PC-9 (cell line): ENCODE measurements at regions not wholly inside any gene's neighbourhood (a gene's known extent, or its start where the extent isn't known, plus 50 kb on each side); places are given as distances from the start of the nearest gene placed in this dataset.

ENCODE experiments used
- EZH2 ChIP-seq: fragments of 200-600 bp; sonication (generic); IDR thresholded peaks from 2 replicates; pipeline ENCODE4 v1.8.0; 2017; ENCODE audit warnings: antibody characterized with exemption, low read depth
- TF ChIP-seq, protein P1 (sequence below): fragments of 200-600 bp; sonication (generic); conservative IDR thresholded peaks from 2 replicates; pipeline ENCODE4 v1.6.1; 2017; ENCODE audit warnings: mixed run types, antibody characterized with exemption, mild to moderate bottlenecking, moderate library complexity

DNA sequence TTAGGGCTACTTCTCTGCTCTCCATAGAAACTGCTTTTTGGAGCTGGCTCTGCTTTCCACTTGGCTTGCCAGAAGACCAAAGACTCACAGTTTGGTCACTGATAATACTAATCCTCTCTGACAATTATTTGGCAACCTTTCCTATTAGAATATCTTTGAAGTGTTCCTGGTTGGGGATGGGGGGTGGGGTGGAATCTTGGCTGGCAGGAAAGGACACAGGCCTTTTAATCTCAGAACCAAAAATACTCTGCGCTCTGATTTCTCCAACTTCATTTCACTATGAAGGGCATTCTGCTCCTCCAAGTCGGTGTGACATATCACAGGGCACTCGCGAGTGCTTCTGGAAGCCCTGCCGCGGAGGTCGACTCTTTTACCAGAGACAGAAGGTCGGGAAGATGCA is 1329.0 kb upstream of the WWC1 start:
- TF ChIP-seq, protein P1, sequence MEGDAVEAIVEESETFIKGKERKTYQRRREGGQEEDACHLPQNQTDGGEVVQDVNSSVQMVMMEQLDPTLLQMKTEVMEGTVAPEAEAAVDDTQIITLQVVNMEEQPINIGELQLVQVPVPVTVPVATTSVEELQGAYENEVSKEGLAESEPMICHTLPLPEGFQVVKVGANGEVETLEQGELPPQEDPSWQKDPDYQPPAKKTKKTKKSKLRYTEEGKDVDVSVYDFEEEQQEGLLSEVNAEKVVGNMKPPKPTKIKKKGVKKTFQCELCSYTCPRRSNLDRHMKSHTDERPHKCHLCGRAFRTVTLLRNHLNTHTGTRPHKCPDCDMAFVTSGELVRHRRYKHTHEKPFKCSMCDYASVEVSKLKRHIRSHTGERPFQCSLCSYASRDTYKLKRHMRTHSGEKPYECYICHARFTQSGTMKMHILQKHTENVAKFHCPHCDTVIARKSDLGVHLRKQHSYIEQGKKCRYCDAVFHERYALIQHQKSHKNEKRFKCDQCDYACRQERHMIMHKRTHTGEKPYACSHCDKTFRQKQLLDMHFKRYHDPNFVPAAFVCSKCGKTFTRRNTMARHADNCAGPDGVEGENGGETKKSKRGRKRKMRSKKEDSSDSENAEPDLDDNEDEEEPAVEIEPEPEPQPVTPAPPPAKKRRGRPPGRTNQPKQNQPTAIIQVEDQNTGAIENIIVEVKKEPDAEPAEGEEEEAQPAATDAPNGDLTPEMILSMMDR: no peak
- no peak for TF ChIP-seq EZH2
